ENCODE measurements at regions not wholly inside any gene's neighbourhood (a gene's known extent, or its start where the extent isn't known, plus 50 kb on each side); places are given as distances from the start of the nearest gene placed in this dataset.

- no peak overlapping the region for H3K4me3 Mint-ChIP-seq
- no peak overlapping the region for H2BK5ac ChIP-seq (ENCODE audit: insufficient read length, low read length)
- H4K8ac ChIP-seq (replicated peaks; ENCODE audit: insufficient read length, low read depth, low read length) = no peak overlapping the region
- TF ChIP-seq CTCF (conservative IDR thresholded peaks at IDR 0.05) = peak; percentile 47
- no peak overlapping the region for H2AFZ ChIP-seq (ENCODE audit: low read length)
- H2AK5ac ChIP-seq (ENCODE audit: insufficient read length, low read length) = no peak overlapping the region
- H2BK120ac ChIP-seq (ENCODE audit: low read depth, low read length, poor library complexity, severe bottlenecking) = no peak overlapping the region
- no peak overlapping the region for H3K23ac ChIP-seq (ENCODE audit: insufficient read length, low read depth, low read length)
- H3K27ac Mint-ChIP-seq = no peak overlapping the region
- H3K9me3 Mint-ChIP-seq = peaks cover 9 to 13% of the 10 kb centered on the region in 2 experiments; a peak in 4 of 5 replicates
- H2BK12ac ChIP-seq (ENCODE audit: insufficient read length, low read depth, low read length) = no peak overlapping the region
- no peak for DNase-seq
- no peak overlapping the region for H3T11ph ChIP-seq (ENCODE audit: low read length)
- H3K56ac ChIP-seq (ENCODE audit: insufficient read length, low read depth, low read length) = no peak overlapping the region
- H3K79me1 ChIP-seq (ENCODE audit: insufficient read depth, low read depth, low read length, poor library complexity, severe bottlenecking) = no peaks in the 10 kb centered on the region
- H3K27ac ChIP-seq (ENCODE audit: insufficient read length, low read depth, low read length) = no peak overlapping the region
- no peak overlapping the region for H3K14ac ChIP-seq (ENCODE audit: insufficient read depth, low read length)
- H4K91ac ChIP-seq (ENCODE audit: insufficient read length, low read depth, low read length) = no peak overlapping the region
- no peak overlapping the region for H4K5ac ChIP-seq (ENCODE audit: insufficient read length, low read depth, low read length)
- no peak overlapping the region for H2BK20ac ChIP-seq (ENCODE audit: low read depth, low read length, poor library complexity, severe bottlenecking)
- no CpG with 5 or more reads among the region's 4 CpGs for WGBS (ENCODE audit: extremely low coverage, insufficient read length, low lambda C conversion rate)
- peaks cover 0 to 12% (median 9%) of the 10 kb centered on the region in 3 experiments; a peak in 5 of 7 replicates for H3K36me3 Mint-ChIP-seq (ENCODE audit: insufficient read depth in 1 of 3, low read depth in 3 of 3)
- H3K27me3 Mint-ChIP-seq (ENCODE audit: low read depth) = no peaks in the 10 kb centered on the region
- no peaks in the 10 kb centered on the region for H3K79me2 ChIP-seq (ENCODE audit: insufficient read depth, low read length)
- H3K9me3 ChIP-seq (ENCODE audit: control insufficient read depth, low read depth, low read length) = peaks cover 8% of the 10 kb centered on the region
- H3K4me1 ChIP-seq (ENCODE audit: insufficient read depth, low read length) = no peaks in the 10 kb centered on the region
- H3K4ac ChIP-seq (ENCODE audit: low read depth, low read length) = no peak overlapping the region
- no peak overlapping the region for H3K4me2 ChIP-seq (ENCODE audit: insufficient read depth, insufficient read length, low read length)
- no peaks in the 10 kb centered on the region for H3K4me1 Mint-ChIP-seq
- no peak overlapping the region for H3K9ac ChIP-seq (ENCODE audit: extremely low read depth, insufficient read length, low read length)
- H3K23me2 ChIP-seq (ENCODE audit: insufficient read length, low read depth, low read length, poor library complexity, severe bottlenecking) = no peaks in the 10 kb centered on the region
- no peak overlapping the region for H3K18ac ChIP-seq (ENCODE audit: insufficient read length, low read depth, low read length)
- no peaks in the 10 kb centered on the region for H4K20me1 ChIP-seq (ENCODE audit: control insufficient read depth, insufficient read depth, insufficient read length)
- no peaks in the 10 kb centered on the region for H3K27me3 ChIP-seq (ENCODE audit: insufficient read depth, low read length)
- H2BK15ac ChIP-seq (ENCODE audit: low read depth, low read length) = no peak overlapping the region
Observed at GRCh38 chr7:10211861-10212260, 761.8 kb upstream of the PHF14 start.

Measured in H9 (cell line).